ENCODE measurements at regions not wholly inside any gene's neighbourhood (a gene's known extent, or its start where the extent isn't known, plus 50 kb on each side); places are given as distances from the start of the nearest gene placed in this dataset.

GRCh38 chr7:11313801-11314200 is 340.1 kb downstream of the PHF14 start:
- BruUV-seq (replicated peaks): no TSS peak
- TF ChIP-seq, protein P1, sequence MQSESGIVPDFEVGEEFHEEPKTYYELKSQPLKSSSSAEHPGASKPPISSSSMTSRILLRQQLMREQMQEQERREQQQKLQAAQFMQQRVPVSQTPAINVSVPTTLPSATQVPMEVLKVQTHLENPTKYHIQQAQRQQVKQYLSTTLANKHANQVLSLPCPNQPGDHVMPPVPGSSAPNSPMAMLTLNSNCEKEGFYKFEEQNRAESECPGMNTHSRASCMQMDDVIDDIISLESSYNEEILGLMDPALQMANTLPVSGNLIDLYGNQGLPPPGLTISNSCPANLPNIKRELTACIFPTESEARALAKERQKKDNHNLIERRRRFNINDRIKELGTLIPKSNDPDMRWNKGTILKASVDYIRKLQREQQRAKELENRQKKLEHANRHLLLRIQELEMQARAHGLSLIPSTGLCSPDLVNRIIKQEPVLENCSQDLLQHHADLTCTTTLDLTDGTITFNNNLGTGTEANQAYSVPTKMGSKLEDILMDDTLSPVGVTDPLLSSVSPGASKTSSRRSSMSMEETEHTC (IDR thresholded peaks at IDR 0.05): no peak
- TF ChIP-seq, protein P2, sequence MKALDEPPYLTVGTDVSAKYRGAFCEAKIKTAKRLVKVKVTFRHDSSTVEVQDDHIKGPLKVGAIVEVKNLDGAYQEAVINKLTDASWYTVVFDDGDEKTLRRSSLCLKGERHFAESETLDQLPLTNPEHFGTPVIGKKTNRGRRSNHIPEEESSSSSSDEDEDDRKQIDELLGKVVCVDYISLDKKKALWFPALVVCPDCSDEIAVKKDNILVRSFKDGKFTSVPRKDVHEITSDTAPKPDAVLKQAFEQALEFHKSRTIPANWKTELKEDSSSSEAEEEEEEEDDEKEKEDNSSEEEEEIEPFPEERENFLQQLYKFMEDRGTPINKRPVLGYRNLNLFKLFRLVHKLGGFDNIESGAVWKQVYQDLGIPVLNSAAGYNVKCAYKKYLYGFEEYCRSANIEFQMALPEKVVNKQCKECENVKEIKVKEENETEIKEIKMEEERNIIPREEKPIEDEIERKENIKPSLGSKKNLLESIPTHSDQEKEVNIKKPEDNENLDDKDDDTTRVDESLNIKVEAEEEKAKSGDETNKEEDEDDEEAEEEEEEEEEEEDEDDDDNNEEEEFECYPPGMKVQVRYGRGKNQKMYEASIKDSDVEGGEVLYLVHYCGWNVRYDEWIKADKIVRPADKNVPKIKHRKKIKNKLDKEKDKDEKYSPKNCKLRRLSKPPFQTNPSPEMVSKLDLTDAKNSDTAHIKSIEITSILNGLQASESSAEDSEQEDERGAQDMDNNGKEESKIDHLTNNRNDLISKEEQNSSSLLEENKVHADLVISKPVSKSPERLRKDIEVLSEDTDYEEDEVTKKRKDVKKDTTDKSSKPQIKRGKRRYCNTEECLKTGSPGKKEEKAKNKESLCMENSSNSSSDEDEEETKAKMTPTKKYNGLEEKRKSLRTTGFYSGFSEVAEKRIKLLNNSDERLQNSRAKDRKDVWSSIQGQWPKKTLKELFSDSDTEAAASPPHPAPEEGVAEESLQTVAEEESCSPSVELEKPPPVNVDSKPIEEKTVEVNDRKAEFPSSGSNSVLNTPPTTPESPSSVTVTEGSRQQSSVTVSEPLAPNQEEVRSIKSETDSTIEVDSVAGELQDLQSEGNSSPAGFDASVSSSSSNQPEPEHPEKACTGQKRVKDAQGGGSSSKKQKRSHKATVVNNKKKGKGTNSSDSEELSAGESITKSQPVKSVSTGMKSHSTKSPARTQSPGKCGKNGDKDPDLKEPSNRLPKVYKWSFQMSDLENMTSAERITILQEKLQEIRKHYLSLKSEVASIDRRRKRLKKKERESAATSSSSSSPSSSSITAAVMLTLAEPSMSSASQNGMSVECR (CRISPR knock-in tag; IDR thresholded peaks at IDR 0.05): no peak
- TF ChIP-seq MAFK (IDR thresholded peaks at IDR 0.05; ENCODE audit: low read length): no peak
- TF ChIP-seq, protein P3, sequence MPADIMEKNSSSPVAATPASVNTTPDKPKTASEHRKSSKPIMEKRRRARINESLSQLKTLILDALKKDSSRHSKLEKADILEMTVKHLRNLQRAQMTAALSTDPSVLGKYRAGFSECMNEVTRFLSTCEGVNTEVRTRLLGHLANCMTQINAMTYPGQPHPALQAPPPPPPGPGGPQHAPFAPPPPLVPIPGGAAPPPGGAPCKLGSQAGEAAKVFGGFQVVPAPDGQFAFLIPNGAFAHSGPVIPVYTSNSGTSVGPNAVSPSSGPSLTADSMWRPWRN (IDR thresholded peaks at IDR 0.05; ENCODE audit: low read depth): no peak
- no peak for TF ChIP-seq NELFE (IDR thresholded peaks at IDR 0.05; ENCODE audit: insufficient read depth, insufficient read length)
- no peak for TF ChIP-seq TSC22D4 (tag; IDR thresholded peaks at IDR 0.05)
- no peak for TF ChIP-seq GTF2B (IDR thresholded peaks at IDR 0.05; ENCODE audit: extremely low read depth, insufficient read length)
- TF ChIP-seq, protein P4, sequence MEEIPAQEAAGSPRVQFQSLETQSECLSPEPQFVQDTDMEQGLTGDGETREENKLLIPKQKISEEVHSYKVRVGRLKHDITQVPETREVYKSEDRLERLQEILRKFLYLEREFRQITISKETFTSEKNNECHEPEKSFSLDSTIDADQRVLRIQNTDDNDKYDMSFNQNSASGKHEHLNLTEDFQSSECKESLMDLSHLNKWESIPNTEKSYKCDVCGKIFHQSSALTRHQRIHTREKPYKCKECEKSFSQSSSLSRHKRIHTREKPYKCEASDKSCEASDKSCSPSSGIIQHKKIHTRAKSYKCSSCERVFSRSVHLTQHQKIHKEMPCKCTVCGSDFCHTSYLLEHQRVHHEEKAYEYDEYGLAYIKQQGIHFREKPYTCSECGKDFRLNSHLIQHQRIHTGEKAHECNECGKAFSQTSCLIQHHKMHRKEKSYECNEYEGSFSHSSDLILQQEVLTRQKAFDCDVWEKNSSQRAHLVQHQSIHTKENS (CRISPR knock-in tag; IDR thresholded peaks at IDR 0.05): no peak
- no peak for TF ChIP-seq GABPA (tag; conservative IDR thresholded peaks at IDR 0.05; ENCODE audit: low read depth)
- TF ChIP-seq RFX1 (IDR thresholded peaks at IDR 0.05): no peak
- no peak for TF ChIP-seq DPF2 (IDR thresholded peaks at IDR 0.05)
- TF ChIP-seq CHD2 (IDR thresholded peaks at IDR 0.05; ENCODE audit: low read depth, low read length): no peak
- no peak for TF ChIP-seq HMGN3 (IDR thresholded peaks at IDR 0.05; ENCODE audit: borderline replicate concordance, extremely low read depth, insufficient read length, low read depth, low read length)
- no peak for TF ChIP-seq ZNF707 (CRISPR knock-in tag; conservative IDR thresholded peaks at IDR 0.05)
- TF ChIP-seq ZBTB17 (CRISPR knock-in tag; IDR thresholded peaks at IDR 0.05): no peak
- TF ChIP-seq CAMTA2 (CRISPR knock-in tag; conservative IDR thresholded peaks at IDR 0.05): no peak

More at GRCh38 chr7:11313801-11314200, 340.1 kb downstream of the PHF14 start:
- no peaks in the 10 kb centered on the region for H4K20me1 ChIP-seq (replicated peaks; ENCODE audit: control insufficient read depth, insufficient read depth, low read length)
- CTCF ChIA-PET (ENCODE audit: low intra/inter-chr PET ratio): no interaction called here
- DNase-seq (ENCODE audit: extremely low read depth in 1 of 4, low spot score in 3 of 4) (no peak), FAIRE-seq (no peak), ATAC-seq (no peak)
- H2AFZ ChIP-seq (ENCODE audit: low read depth, low read length): no peak overlapping the region
- intact Hi-C loops (cut with micrococcal nuclease): no loop called here
- H3K27ac ChIP-seq (ENCODE audit: extremely low read depth, low read depth, low read length): no peak overlapping the region
- no peaks in the 10 kb centered on the region for H3K4me1 ChIP-seq (replicated peaks in 1 of 2; ENCODE audit: control insufficient read depth in 2 of 2, insufficient read depth in 2 of 2, low read length in 2 of 2)
- no peak overlapping the region for H3K4me3 ChIP-seq
- in situ Hi-C loops (cut with MboI): no loop called here
- H3K79me2 ChIP-seq (ENCODE audit: control insufficient read depth, insufficient read depth, low read length): no peaks in the 10 kb centered on the region
- peaks cover 0 to 9% of the 10 kb centered on the region in 2 experiments; a peak in 3 of 5 replicates for H3K27me3 ChIP-seq (ENCODE audit: control insufficient read depth in 2 of 2, insufficient read depth in 2 of 2, low read length in 2 of 2)
- POLR2A ChIA-PET: interaction anchor here (0.5 to 1.5 kb wide), 2 partner anchors 16 to 878 kb away, joined by 3 to 4 read pairs; no protein-coding TSS in a partner anchor
- H3K36me3 ChIP-seq (ENCODE audit: control insufficient read depth, insufficient read depth, low read length): no peaks in the 10 kb centered on the region
- H3K9me1 ChIP-seq (ENCODE audit: control insufficient read depth, insufficient read depth, low read length): no peaks in the 10 kb centered on the region
- no peaks in the 10 kb centered on the region for H3K9me3 ChIP-seq (replicated peaks; ENCODE audit: control insufficient read depth, insufficient read depth, low read depth, low read length)
- WGBS (ENCODE audit: insufficient coverage, low coverage, missing lambda C conversion rate): 0% methylated on average over 2 of the region's 2 CpGs
- H3K4me2 ChIP-seq (ENCODE audit: insufficient read depth, low read length): no peak overlapping the region
- H3K9ac ChIP-seq (ENCODE audit: insufficient read depth in 1 of 2, low read depth in 2 of 2, low read length in 2 of 2): no peak overlapping the region
